HG03025 (cell line): ENCODE measurements at regions not wholly inside any gene's neighbourhood (a gene's known extent, or its start where the extent isn't known, plus 50 kb on each side); places are given as distances from the start of the nearest gene placed in this dataset.

Source experiments
- ATAC-seq: cut with Tn5 transposase; IDR thresholded peaks from one replicate; pipeline ENCODE4 v1.9.1; 2021; ENCODE audit warnings: mild to moderate bottlenecking, moderate library complexity; ENCODE audit not compliant: unreplicated experiment, low FRiP score

DNA sequence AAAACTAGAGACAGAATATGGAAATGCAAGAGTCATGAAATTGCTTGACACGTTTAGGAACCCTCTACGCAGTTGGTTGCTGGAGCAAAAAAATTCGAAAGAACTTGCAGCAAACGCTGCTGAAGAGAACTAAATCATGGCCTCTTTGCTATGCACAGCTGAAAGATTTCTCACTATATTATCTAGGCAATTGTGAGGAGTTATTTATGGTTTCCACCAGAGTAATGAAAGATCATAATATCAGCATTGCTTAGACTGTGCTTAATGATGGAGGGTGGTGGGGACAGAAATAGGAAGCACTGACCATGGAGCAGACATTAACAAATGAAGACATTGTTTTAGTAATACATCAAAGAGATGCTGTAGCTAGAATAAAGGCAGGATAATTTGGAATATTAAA lies 593.4 kb upstream of the ZNF717 start:
- no peak for ATAC-seq

DNA sequence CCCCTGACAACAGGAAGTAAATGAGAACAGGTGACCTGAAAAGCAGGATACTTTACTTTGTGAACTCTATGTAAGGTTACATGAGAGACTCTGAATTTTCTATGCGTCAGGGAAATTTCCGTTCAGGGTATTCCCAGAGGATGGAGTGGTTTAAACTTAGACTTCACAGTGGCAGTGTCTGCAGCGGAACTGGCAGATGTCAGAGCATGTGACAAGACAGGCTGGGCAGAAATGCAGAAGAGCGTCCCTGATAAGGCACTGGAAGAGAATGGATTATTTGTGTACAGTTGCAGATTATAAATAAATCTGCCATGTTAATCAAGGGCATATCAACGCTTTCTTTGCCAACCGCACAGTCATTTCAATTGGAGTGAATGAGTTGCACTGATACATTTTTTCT lies 598.4 kb upstream of the ZNF717 start:
- no peak for ATAC-seq

DNA sequence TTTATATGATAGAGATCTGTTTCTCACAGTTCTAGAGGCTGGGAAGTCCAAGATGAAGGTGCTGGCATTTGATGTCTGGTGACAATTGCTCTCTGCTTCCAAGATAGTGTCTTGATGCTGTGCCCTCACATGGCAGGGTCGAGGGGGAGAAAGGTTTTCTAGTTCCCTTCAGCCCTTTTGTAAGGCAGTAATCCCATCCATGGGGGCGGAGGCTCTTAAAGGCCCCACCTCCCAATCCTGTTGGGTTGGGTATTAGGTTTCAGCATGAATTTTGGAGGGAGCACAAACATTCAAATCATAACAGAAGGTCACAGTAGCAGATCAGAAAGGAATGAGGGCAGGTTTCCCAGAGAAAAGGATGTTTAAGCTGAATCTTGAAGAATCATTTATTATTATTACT lies 601.7 kb upstream of the ZNF717 start:
- ATAC-seq = no peak

DNA sequence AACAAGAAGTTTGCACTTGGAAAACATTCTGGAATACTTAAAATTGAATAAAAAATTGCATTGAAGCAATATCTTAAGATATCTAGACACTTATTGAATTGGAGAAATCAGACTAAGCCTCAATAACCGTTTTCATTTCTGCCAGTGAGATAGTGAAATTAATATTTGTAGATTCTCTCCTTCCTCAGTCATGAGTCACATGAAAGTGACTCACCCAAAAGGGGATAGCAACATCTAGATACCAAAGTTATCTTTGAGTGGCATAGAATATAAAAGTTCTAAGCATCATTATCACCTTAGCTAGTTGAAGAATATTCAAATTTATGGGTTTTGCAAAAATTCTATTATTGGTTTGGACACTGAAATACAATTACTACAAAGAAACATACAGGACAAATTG lies 614.8 kb upstream of the ZNF717 start:
- no peak for ATAC-seq

DNA sequence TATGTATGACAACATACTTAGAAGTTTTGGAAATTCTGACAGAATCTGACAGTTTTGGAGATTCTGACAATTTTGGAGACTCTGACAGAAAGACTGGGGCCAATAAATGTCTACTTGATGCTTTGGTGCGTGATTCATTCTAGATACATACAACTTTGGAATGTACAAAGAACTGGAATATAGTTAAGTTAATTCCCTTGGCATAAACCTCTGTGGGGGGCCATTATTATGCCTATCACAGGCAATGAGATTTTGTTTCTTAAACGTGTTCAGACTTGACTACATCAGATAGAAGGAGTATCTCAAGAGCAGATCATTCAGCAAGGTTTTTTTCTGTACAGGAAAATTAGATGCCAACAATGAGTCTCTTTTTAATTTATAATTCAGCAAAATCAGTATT lies 617.6 kb upstream of the ZNF717 start:
- ATAC-seq = no peak

DNA sequence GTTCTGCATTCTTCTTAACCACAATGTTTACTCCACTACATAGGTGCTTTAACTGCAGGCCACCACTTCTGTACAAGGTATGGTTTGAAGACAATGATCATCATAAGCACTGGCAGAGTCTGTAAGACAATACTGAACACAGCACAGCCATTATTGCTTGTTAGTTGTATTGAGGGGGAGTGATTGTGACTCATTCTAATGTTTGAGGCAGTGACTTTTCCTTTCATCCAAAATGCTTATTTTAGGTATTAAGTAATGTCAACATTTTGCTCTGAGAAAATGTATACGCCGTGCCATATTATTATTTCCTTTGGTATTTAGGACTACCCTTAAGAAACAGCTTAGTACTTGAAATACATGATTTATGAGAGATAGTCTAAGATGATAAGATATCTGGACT lies 618.2 kb upstream of the ZNF717 start:
- no peak for ATAC-seq

DNA sequence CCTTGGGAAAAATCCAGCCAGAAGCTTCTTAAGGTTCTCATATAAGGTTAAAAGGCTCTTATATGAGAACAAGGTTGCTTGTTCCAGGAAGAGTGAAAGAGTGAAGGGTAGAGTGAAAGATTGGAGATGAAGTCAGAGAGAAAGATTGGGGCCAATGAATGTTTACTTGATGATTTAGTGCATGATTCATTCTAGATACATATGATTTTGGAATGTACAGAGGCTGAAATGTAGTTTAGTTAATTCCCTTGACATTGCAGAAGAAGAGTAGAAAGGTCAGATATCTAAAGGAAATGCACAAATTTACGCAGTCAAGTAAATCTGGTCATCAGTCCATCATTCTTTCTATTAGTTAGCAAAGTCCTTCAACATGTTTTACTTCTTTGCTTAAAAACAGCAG lies 619.8 kb upstream of the ZNF717 start:
- ATAC-seq = no peak

DNA sequence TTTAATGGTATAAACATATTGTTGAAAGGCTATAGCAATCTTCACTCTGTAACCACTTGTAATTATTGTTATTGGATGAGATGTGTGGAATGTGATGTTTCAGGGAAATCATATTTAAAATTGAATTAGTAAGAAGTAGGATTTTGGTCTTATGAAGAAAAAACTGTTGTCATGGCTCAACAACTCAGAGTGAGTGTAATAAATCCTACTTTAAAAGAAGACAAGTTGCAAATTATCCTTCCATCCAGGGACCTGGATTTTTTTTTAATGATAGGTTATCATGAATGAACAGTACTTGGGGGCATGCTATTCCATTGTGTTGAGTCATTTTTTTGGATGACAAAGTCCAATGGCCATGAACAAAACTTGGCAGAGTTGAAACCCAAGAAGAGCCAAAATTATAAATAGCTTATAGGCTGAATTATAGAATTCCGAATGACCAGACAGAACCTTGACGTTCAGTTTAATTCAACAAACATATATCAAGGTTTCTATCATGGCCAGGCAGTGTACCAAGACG lies 625.5 kb upstream of the ZNF717 start:
- no peak for ATAC-seq

DNA sequence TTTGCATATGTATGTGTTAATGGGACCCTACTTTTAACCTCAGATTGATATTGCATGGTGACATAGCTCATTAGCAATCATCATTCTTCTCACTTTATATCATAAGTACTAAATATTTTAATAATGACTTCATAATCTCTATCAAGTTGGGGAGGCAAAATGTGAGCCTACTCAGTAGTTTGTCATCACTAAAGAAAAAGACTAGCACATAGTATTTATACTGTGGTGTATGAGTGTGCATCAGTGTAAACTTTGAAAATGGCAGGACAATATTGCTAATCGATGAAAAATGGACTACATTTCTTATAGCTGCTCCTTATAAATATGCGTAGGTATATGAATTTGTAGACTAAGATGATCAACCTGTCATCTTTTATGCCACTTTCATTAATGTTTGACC lies 624.5 kb upstream of the ROBO2 start:
- ATAC-seq = no peak

DNA sequence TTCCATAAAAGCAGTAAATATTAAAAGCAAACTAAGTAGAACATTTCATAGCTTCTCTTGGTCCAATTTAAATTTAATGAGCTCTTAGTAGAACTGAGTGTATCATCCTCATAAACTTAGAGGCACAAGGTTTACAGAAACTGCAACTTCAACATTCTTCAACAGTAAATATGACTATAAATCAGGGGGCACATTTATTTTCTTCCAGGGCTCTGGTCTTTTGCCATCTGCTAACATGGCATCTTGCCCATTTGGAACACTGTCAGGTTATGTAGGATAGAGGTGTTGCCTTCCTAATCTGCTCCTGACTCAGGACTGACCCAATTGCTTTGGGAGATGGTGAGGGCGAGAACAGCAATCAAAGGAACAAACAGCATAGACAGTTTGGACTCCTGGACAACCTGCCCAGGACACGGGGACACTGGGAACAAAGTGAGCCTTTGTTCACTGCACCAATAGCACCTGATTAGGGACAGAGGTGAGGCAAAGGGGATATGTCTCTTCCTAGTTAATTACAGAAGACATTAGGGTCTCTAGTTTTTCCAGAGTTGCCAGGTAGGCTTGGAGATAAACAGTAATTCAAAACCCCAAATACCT lies 610.2 kb upstream of the ROBO2 start:
- no peak for ATAC-seq

DNA sequence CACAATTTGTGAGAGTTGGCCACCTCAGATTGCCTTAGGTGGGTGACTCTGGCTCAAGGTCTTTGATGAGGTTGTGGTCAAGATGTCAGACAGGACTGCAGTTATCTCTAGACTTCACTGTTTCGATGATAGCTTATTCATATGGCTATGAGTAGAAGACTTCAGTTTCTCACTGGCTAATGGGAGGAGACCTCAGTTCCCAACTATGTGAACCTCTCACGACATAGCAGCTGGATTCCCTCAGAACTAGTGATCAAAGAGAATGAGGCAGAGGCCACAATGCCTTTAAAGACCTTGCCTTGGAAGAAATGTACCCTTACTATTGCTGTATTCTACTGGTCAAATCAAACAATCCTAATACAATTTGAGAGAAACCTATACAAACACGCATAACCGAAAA lies 607.5 kb upstream of the ROBO2 start:
- ATAC-seq = no peak

DNA sequence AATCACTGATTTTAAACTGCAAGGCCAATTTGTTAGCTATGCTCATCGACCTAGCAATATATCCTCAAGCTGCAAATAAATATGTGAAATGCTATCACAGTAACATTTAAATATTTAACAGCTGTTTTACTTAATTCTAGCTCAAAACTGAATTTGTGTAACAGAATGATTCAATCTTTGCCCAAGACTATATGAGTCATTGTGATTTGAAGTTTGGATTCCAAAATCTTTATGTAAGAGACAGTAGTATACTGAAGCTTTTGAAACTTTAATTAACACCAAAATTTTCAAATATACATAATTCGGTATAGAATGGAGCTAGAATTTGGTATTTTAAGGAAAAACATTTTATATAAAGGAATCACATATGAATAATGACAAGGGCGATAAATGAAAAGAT lies 603.0 kb upstream of the ROBO2 start:
- ATAC-seq = no peak

DNA sequence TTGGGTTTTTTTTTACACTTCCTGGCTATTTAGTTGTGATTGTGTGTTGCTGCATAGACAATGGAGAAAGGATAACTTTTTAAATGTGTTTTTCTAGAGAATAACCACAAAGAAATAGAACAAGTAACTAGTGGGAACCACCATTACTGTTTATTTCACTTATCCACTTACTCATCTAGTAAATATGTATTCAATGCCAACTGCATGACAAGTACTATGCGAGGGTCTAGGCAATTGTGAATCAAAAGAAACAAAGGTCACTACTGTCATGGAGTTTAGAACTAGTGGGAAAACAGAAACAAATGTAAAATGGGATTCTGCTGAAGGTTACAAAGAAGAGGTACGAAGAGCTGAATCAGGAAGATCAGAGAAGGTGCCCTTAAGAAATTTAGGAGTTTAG lies 600.9 kb upstream of the ROBO2 start:
- ATAC-seq = no peak

DNA sequence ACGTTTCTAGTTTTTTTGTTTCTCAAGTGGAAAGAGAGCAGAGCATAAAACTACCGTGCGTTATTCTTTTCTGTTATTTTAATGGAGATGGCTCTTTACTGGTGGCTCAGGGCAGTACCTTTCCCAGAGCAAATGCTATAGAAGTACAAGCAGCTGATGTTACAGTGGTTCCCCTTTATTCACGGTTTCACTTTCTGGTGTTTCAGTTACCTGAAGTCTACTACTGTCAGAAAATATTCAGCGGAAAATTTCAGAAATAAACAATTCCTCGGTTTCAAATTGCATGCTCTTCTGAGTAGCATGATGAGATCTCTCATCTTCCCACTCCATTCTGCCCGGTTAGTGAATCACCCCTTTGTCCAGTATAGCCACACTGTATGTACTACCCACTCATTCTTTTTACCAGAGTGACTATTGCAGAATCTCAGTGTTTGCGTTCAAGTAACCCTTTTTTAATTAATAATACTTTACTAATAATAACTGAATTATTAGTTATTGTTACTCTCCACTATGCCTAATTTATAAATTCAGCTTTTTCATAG lies 597.5 kb upstream of the ROBO2 start:
- ATAC-seq = no peak

DNA sequence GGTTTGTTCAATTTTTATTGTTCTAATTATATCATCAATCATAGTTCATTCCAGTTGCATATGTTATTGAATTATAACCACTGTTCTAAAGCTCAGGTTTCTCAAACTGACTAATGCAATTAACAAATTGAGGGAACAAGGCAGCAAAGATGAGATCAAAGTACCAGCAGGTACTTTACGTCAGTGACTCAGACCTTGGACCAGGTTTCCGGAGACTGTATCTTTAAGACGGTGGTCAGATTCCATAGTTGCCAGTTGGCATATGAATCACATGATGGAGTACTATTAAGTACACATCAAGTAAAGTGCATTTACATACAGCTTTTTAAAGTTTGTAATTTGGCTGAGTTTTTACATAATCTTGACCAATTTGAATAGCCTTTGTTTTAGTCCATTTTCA lies 583.6 kb upstream of the ROBO2 start:
- ATAC-seq = no peak

DNA sequence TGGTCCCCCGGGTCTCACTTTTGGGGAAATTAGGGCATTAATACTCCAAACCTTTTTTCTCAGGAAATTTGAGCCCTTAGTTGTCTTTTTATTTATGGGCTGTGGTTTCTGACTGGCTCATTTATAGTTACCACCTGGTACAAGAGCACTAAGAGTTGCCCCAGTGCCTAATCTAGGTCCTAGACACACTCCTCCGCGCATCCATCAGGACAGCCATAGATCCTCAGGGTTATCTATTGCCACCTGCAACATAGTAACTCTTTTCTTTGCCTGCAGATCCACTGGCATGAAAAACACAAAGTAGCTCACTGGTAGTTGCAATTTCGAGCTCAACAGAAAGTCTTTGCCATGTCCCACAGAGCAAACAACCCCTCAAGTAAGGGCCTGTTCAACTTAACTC lies 576.4 kb upstream of the ROBO2 start:
- ATAC-seq = no peak

DNA sequence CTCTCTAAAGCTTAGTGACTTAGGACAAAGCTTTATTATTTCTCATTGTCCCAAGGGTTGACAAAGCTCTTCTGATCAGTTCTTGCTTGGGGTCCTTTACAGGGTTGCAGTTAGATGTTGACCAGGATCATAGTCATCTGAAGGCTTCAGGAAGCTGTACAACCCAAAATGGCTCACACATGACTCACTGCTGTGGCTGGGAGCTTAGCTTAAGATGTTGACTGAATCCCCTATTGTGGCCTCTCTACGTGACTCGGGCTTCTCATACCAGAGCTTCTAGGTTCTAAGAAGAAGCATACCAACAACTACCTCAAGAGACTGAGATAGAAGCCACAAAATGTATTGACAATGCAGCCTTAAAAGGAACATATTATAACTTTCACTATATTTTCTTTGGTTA lies 569.6 kb upstream of the ROBO2 start:
- ATAC-seq = no peak

DNA sequence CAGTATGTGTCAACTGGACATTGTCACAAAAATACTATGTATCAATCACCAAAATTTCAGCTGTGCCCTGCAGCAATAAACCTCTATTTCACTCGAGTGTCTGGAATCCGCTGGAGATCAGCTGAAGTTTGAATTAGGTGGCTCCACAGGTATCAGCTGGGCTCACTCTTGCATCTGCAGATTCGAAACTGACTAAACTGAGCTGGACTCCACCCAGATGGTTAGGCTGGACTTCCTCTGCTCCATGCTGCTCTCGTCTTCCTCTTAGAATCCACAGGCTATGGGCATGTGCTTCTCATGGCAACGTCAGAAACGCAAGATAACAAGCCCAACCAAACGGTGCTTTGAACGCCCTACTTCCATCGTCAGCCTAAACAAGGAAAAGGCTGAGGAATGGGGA lies 565.3 kb upstream of the ROBO2 start:
- ATAC-seq = no peak

DNA sequence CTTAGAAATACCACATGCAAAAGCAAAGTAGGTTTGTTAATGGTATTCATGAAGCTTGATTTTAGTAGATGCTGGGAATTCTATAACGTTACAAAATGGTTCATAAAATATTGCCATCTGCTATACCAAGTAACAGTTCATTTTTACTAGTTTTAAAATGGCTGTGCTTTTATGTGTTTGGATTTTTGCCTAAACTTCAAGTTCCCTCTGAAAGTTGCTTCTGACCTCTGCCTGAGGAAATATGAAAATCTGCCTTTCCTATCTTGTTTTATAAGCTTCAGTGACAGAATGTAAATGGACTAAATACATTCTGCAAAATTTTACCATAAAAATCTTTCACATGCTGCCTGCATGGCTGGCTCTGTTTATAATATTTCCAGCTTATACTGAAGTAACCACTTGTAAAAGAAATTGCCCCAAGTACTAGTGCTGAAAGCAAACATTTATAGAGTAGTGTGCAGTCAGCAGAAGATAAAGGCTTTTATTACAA lies 560.7 kb upstream of the ROBO2 start:
- no peak for ATAC-seq

DNA sequence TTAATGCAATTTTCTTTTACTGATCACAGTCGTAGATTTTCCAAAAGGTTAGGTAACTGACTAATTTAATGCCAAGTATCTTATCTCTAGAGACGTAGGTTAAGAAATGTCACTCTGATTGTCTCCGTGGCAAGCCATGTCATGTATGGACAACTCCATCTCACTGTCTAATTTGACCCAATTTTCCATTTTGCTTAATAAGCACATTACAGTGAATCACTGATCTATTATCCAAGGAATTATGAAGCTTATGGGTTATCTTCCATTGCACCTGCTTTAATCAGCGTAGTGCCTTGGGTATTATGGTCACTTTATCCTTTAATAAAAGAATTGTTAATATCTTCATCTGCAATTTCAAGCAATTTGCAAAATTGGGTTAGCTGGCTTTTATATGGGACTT lies 557.4 kb upstream of the ROBO2 start:
- no peak for ATAC-seq

DNA sequence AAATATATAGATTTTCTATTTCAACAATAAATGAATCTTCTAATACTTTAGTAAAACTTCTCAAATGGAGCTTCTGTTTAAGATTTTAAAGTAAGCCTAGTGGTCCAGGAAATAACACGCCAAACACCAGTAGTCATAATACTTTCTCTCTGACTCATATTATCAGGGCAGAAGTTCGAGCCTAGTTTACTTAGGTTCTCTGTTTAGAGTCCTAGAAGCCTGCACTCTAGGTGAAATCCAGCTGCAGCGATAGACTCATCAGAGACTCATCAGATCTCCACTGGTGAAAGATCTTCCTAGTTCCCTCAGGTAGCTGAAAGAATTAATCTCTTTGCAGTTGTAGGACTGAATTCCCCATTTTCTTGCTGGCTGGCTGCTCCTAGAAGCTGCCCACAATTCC lies 552.5 kb upstream of the ROBO2 start:
- no peak for ATAC-seq

DNA sequence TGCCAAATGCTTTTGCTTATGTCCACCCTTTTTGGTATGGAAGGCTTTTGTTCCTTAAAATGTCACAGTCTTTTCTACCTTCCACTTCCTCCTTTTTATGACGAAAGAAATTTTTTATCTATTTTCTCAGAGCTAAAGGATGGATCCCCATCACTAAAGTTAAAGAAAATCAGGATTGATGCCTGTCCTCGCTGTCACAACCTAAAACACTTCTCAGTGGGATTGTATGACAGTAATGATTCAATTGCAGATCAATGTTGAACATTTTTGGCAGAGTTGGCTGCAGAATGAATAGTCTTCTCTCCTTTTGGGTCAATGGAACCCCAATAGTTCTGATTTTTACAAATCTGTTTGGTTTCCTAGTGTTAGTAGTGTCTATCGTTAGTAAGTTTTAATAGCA lies 549.8 kb upstream of the ROBO2 start:
- no peak for ATAC-seq

DNA sequence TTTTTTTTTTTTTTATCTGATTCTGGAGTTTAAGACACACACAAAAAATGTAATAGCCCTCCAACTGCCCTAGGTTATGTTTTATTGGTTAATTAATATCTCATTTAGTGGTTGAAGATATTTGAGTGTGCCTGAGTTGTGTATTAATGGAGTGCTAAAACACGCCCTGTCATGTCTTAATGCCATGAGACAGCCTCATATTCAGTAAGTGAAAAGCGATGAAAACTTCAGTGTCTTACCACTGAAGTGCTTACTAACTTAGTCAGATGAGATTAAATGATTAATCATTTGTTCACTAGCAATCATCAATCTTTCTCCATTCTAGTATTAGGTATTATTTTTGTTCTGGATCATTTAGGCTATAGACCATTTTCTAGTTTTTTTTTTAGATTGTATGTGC lies 544.7 kb upstream of the ROBO2 start:
- no peak for ATAC-seq
